GM12878 (cell line): ENCODE measurements at regions not wholly inside any gene's neighbourhood (a gene's known extent, or its start where the extent isn't known, plus 50 kb on each side); places are given as distances from the start of the nearest gene placed in this dataset.

Experiments used
- ATAC-seq: fragments of 200-7000 bp; cut with Tn5 transposase; 3 replicates; pipeline ENCODE4 v1.9.1; 2020; ENCODE audit warnings: mild to moderate bottlenecking, moderate library complexity
- BruUV-seq: library from RNA; stranded (reverse); fragments of 400-500 nt; replicated peaks from 2 replicates; lab custom pipeline; 2021; lab: Mats Ljungman, UMichigan
- CTCF ChIA-PET: fragments of 300-600 bp; sonication (Branson Sonifier 250); formaldehyde crosslinking; extraction: SDS; loops from one replicate; lab custom pipeline; 2021; ENCODE audit warnings: inconsistent platforms; lab: Yijun Ruan, JAX
- POLR2A ChIA-PET: fragments of 350-600 bp; formaldehyde crosslinking; extraction: SDS; loops from one replicate; lab custom pipeline; 2021; ENCODE audit warnings: inconsistent platforms; lab: Charles Lee
- RAD21 ChIA-PET: fragments of 300-600 bp; sonication (Branson Sonifier 250); formaldehyde crosslinking; loops from one replicate; lab custom pipeline; 2023; ENCODE audit warnings: antibody characterized with exemption; ENCODE audit not compliant: unreplicated experiment; lab: Charles Lee
- SMC1A ChIA-PET: fragments of 300-600 bp; sonication (Branson Sonifier 250); formaldehyde crosslinking; loops from one replicate; lab custom pipeline; 2023; ENCODE audit not compliant: unreplicated experiment, uncharacterized antibody; lab: Charles Lee
- DNase-seq: peaks from one replicate; pipeline ENCODE4 v3.0.0-alpha.2; 2011; ENCODE audit warnings: low read depth, low spot score
- FAIRE-seq: peaks from 3 replicates; lab custom pipeline; 2011; peaks lifted over from hg19 to GRCh38; lab: Jason Lieb, UNC
- H2AFZ ChIP-seq: 2 replicates; pipeline ENCODE4 v1.6.0; 2011; ENCODE audit warnings: low read depth, low read length, control low read depth; ENCODE audit not compliant: control insufficient read depth
- H3K27ac ChIP-seq: 2 replicates; pipeline ENCODE4 v1.5.1; 2011; ENCODE audit warnings: control low read depth; ENCODE audit not compliant: control insufficient read depth, insufficient read depth
- H3K27me3 ChIP-seq, 2 experiments: replicated peaks in 1 of 2; 2 replicates each; pipeline versions ENCODE4 v1.6.0 to v1.6.1; 2011; ENCODE audit warnings: low read length in 1 of 2; ENCODE audit not compliant: control insufficient read depth in 2 of 2, insufficient read depth in 2 of 2
- H3K36me3 ChIP-seq, 2 experiments: 2 replicates each; pipeline ENCODE4 v1.5.1; 2011; ENCODE audit warnings: low read length in 1 of 2; ENCODE audit not compliant: control insufficient read depth in 2 of 2, insufficient read depth in 2 of 2
- H3K4me1 ChIP-seq: 2 replicates; pipeline ENCODE4 v1.6.1; 2011; ENCODE audit warnings: mild to moderate bottlenecking, low read length, moderate library complexity, mixed read lengths; ENCODE audit not compliant: control insufficient read depth, insufficient read depth
- H3K4me2 ChIP-seq: 2 replicates; pipeline ENCODE4 v1.6.0; 2011; ENCODE audit warnings: control low read depth; ENCODE audit not compliant: control insufficient read depth, insufficient read depth
- H3K4me3 ChIP-seq: fragments of 200-600 bp; sonication (generic); 2 replicates; pipeline ENCODE4 v1.5.1; 2016
- H3K79me2 ChIP-seq: 2 replicates; pipeline ENCODE4 v1.6.0; 2011; ENCODE audit warnings: low read length; ENCODE audit not compliant: control insufficient read depth, insufficient read depth
- H3K9ac ChIP-seq: 2 replicates; pipeline ENCODE4 v1.8.0; 2011; ENCODE audit warnings: low read length, control low read depth, mixed read lengths; ENCODE audit not compliant: control insufficient read depth, insufficient read depth
- H3K9me3 ChIP-seq: replicated peaks from 3 replicates; pipeline ENCODE4 v1.5.1; 2011; ENCODE audit warnings: mild to moderate bottlenecking, low read length; ENCODE audit not compliant: control insufficient read depth, insufficient read depth
- H4K20me1 ChIP-seq: 2 replicates; pipeline ENCODE4 v1.6.0; 2011; ENCODE audit not compliant: control insufficient read depth, insufficient read depth
- BCLAF1 ChIP-seq: fragments of 450-650 bp; IDR thresholded peaks from 2 replicates; pipeline ENCODE4 v1.6.1; 2017; ENCODE audit warnings: antibody characterized with exemption, mild to moderate bottlenecking, moderate library complexity
- BMI1 ChIP-seq: fragments of 450-650 bp; IDR thresholded peaks from 2 replicates; pipeline ENCODE4 v1.6.1; 2016; ENCODE audit warnings: mild to moderate bottlenecking, moderate library complexity, borderline replicate concordance
- CBX3 ChIP-seq: fragments of 200-600 bp; sonication (generic); IDR thresholded peaks from 2 replicates; pipeline ENCODE4 v1.6.1; 2016; ENCODE audit warnings: low read depth, borderline replicate concordance
- JUNB ChIP-seq: IDR thresholded peaks from 2 replicates; pipeline ENCODE4 v1.6.1; 2016; ENCODE audit warnings: antibody characterized with exemption, mild to moderate bottlenecking
- MEF2A ChIP-seq: IDR thresholded peaks from 2 replicates; pipeline ENCODE4 v1.6.1; 2011; ENCODE audit warnings: low read depth, mild to moderate bottlenecking, low read length, moderate library complexity; ENCODE audit not compliant: insufficient read depth
- RAD51 ChIP-seq: fragments of 450-650 bp; IDR thresholded peaks from 2 replicates; pipeline ENCODE4 v1.6.1; 2016; ENCODE audit warnings: moderate library complexity, mild to moderate bottlenecking, inconsistent platforms
- RFX5 ChIP-seq: IDR thresholded peaks from 2 replicates; pipeline ENCODE4 v1.6.1; 2011; ENCODE audit warnings: low read depth, low read length, improper control_type of control experiment
- RUNX3 ChIP-seq: IDR thresholded peaks from 2 replicates; pipeline ENCODE4 v1.6.1; 2012; ENCODE audit warnings: low read length, inconsistent platforms
- in situ Hi-C: fragments of 300-500 bp; cut with MboI; formaldehyde crosslinking; loops from 9 replicates; pipeline ENCODE4 v1.14.3; 2018; ENCODE audit warnings: mixed read lengths
- intact Hi-C: fragments of 100-400 bp; cut with micrococcal nuclease; formaldehyde crosslinking; loops from one replicate; pipeline ENCODE4 v1.14.2; 2022; ENCODE audit not compliant: unreplicated experiment

- BruUV-seq = no TSS peak
- Histone ChIP-seq H3K27me3 (no peaks in the 10 kb centered on the region), H3K27ac (no peak overlapping the region), H3K36me3 (no peaks in the 10 kb centered on the region), H3K9ac (no peak overlapping the region), H3K4me1 (0 out of 2 replicates have a peak, but pooled peaks cover 2% of the 10 kb centered on the region), H3K4me3 (no peak overlapping the region), H3K4me2 (no peak overlapping the region), H3K79me2 (no peaks in the 10 kb centered on the region), H3K9me3 (no peaks in the 10 kb centered on the region), H4K20me1 (no peaks in the 10 kb centered on the region), H2AFZ (no peak overlapping the region)
- SMC1A ChIA-PET = no interaction called here
- intact Hi-C loops (no loop called here), in situ Hi-C loops (no loop called here)
- POLR2A ChIA-PET = interaction anchor here (0.5 to 0.7 kb wide), 2 partner anchors 42 to 172 kb away, joined by 3 to 5 read pairs; no protein-coding TSS in a partner anchor
- RAD21 ChIA-PET = no interaction called here
- FAIRE-seq (no peak), DNase-seq (no peak), ATAC-seq (no peak)
- no peak for TF ChIP-seq RAD51
- no peak for TF ChIP-seq JUNB
- TF ChIP-seq BCLAF1 = no peak
- TF ChIP-seq RUNX3 = no peak
- TF ChIP-seq BMI1 = no peak
- no peak for TF ChIP-seq RFX5
- no peak for TF ChIP-seq CBX3
- TF ChIP-seq MEF2A = no peak
- CTCF ChIA-PET = no interaction called here
These were observed 93.9 kb upstream of the MEF2C start for GRCh38 chr5:88976914-88977313.
